WTC11 (cell line): ENCODE measurements at regions not wholly inside any gene's neighbourhood (a gene's known extent, or its start where the extent isn't known, plus 50 kb on each side); places are given as distances from the start of the nearest gene placed in this dataset.

Experiments used
- ATAC-seq: fragments of 200-7000 bp; cut with Tn5 transposase; 2 replicates; pipeline ENCODE4 v1.10.0; 2021; ENCODE audit warnings: mild to moderate bottlenecking, moderate library complexity
- CTCF ChIA-PET: fragments of 300-600 bp; sonication (Branson Sonifier 250); formaldehyde crosslinking; loops from one replicate; lab custom pipeline; 2021; ENCODE audit warnings: antibody characterized with exemption; lab: Charles Lee
- POLR2A ChIA-PET: fragments of 350-600 bp; sonication (Branson Sonifier 250); formaldehyde crosslinking; loops from one replicate; lab custom pipeline; 2021; ENCODE audit warnings: antibody characterized with exemption; lab: Charles Lee
- DNase-seq: peaks from one replicate; pipeline ENCODE4 v3.0.0; 2021; ENCODE audit warnings: low spot score
- H3K27ac Mint-ChIP-seq: 2 replicates; pipeline ENCODE4 v1.8.0; 2021; ENCODE audit warnings: mixed read lengths
- H3K27me3 Mint-ChIP-seq: 2 replicates; pipeline ENCODE4 v1.8.0; 2021; ENCODE audit warnings: low read depth, mild to moderate bottlenecking, moderate library complexity, mixed read lengths
- H3K36me3 Mint-ChIP-seq: 2 replicates; pipeline ENCODE4 v1.8.0; 2021; ENCODE audit warnings: mixed read lengths
- H3K4me1 Mint-ChIP-seq: 2 replicates; pipeline ENCODE4 v1.8.0; 2022; ENCODE audit warnings: mixed read lengths
- H3K4me3 Mint-ChIP-seq: 2 replicates; pipeline ENCODE4 v1.8.0; 2021; ENCODE audit warnings: mild to moderate bottlenecking, moderate library complexity, mixed read lengths
- H3K9me3 Mint-ChIP-seq: 2 replicates; pipeline ENCODE4 v1.8.0; 2021; ENCODE audit warnings: mixed read lengths
- KAT7 ChIP-seq: sonication (generic); formaldehyde crosslinking; IDR thresholded peaks from 2 replicates; pipeline ENCODE4 v1.8.1; 2023; ENCODE audit warnings: missing genetic modification reagents, mild to moderate bottlenecking, borderline replicate concordance
- RORB ChIP-seq: fragments of 250-450 bp; sonication (Bioruptor Pico); IDR thresholded peaks from 2 replicates; pipeline ENCODE4 v1.9.0; 2021; ENCODE audit warnings: mild to moderate bottlenecking
- SMAD4 ChIP-seq: sonication (generic); formaldehyde crosslinking; IDR thresholded peaks from 2 replicates; pipeline ENCODE4 v1.8.0; 2022; ENCODE audit warnings: mild to moderate bottlenecking, missing genetic modification reagents
- ZBTB21 ChIP-seq: sonication (generic); formaldehyde crosslinking; IDR thresholded peaks from 2 replicates; pipeline ENCODE4 v1.8.1; 2023; ENCODE audit warnings: mild to moderate bottlenecking, missing genetic modification reagents, borderline replicate concordance
- ZNF121 ChIP-seq: sonication (generic); formaldehyde crosslinking; IDR thresholded peaks from 2 replicates; pipeline ENCODE4 v1.8.0; 2023; ENCODE audit warnings: missing genetic modification reagents
- ZNF416 ChIP-seq: fragments of 250-450 bp; sonication (Bioruptor Pico); IDR thresholded peaks from 2 replicates; pipeline ENCODE4 v1.9.0; 2021; ENCODE audit warnings: mild to moderate bottlenecking, inconsistent platforms
- TF ChIP-seq, protein P1 (sequence below): sonication (generic); formaldehyde crosslinking; IDR thresholded peaks from 2 replicates; pipeline ENCODE4 v1.8.1; 2023; ENCODE audit warnings: mild to moderate bottlenecking, moderate library complexity, missing genetic modification reagents
- TF ChIP-seq, protein P2 (sequence below): fragments of 250-450 bp; sonication (Bioruptor Pico); IDR thresholded peaks from 2 replicates; pipeline ENCODE4 v2.1.2; 2022; ENCODE audit warnings: mild to moderate bottlenecking, moderate library complexity
- TF ChIP-seq, protein P3 (sequence below): fragments of 250-450 bp; sonication (Bioruptor Pico); IDR thresholded peaks from 2 replicates; pipeline ENCODE4 v1.9.0; 2021; ENCODE audit warnings: mild to moderate bottlenecking
- TF ChIP-seq, protein P4 (sequence below): fragments of 250-450 bp; sonication (Bioruptor Pico); IDR thresholded peaks from 2 replicates; pipeline ENCODE4 v1.8.0; 2021; ENCODE audit warnings: mild to moderate bottlenecking
- TF ChIP-seq, protein P5 (sequence below): fragments of 250-450 bp; sonication (Bioruptor Pico); IDR thresholded peaks from 2 replicates; pipeline ENCODE4 v1.9.0; 2021; ENCODE audit warnings: mild to moderate bottlenecking
- TF ChIP-seq, protein P6 (sequence below): fragments of 250-450 bp; sonication (Bioruptor Pico); conservative IDR thresholded peaks from 2 replicates; pipeline ENCODE4 v1.9.0; 2021; ENCODE audit warnings: mild to moderate bottlenecking

DNA sequence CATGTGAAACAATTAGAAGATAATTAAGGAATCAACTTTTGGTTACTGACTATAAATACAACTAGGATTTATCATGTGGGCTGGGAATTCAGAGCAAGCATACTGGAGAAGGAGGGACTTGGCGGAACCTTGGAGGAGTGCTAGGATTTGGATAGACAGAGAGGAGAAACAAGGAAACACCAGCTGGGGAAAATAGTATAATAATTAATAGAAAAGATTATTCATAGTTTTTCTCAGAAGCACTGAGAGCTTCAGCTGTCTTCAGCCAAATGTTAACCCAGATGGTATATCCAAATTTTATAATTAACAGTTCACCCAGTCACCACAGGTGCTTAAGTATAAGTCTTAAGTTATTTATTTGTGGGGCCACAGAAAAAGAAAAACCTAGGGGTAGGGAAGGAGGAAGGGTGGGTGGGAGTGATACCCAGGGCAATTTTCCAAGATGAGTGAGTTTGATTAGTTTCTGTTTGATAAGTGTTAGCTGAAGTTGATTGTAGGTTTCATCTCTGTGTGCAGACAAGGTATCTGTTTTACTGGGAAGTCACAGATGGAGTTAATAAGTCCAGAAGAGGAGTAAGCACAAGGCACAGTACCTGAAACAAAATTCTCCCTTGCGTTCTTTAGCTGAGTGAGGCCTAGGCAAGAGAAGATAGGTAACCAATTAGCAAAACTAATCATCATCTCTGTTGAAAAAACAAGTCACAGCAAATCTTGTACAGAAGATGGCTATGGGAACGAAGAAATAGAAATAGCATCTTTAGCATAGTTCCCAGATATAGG, 175.5 kb downstream of the TFAP2B start (continued):
- TF ChIP-seq, protein P1, sequence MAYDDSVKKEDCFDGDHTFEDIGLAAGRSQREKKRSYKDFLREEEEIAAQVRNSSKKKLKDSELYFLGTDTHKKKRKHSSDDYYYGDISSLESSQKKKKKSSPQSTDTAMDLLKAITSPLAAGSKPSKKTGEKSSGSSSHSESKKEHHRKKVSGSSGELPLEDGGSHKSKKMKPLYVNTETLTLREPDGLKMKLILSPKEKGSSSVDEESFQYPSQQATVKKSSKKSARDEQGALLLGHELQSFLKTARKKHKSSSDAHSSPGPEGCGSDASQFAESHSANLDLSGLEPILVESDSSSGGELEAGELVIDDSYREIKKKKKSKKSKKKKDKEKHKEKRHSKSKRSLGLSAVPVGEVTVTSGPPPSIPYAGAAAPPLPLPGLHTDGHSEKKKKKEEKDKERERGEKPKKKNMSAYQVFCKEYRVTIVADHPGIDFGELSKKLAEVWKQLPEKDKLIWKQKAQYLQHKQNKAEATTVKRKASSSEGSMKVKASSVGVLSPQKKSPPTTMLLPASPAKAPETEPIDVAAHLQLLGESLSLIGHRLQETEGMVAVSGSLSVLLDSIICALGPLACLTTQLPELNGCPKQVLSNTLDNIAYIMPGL, result no peak
- TF ChIP-seq ZNF416 (CRISPR knock-in tag), result no peak
- TF ChIP-seq ZNF121 (CRISPR knock-in tag), result no peak
- TF ChIP-seq ZBTB21 (CRISPR knock-in tag), result no peak
- TF ChIP-seq, protein P2, sequence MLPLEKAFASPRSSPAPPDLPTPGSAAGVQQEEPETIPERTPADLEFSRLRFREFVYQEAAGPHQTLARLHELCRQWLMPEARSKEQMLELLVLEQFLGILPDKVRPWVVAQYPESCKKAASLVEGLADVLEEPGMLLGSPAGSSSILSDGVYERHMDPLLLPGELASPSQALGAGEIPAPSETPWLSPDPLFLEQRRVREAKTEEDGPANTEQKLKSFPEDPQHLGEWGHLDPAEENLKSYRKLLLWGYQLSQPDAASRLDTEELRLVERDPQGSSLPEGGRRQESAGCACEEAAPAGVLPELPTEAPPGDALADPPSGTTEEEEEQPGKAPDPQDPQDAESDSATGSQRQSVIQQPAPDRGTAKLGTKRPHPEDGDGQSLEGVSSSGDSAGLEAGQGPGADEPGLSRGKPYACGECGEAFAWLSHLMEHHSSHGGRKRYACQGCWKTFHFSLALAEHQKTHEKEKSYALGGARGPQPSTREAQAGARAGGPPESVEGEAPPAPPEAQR (CRISPR knock-in tag), result no peak
- TF ChIP-seq, protein P3, sequence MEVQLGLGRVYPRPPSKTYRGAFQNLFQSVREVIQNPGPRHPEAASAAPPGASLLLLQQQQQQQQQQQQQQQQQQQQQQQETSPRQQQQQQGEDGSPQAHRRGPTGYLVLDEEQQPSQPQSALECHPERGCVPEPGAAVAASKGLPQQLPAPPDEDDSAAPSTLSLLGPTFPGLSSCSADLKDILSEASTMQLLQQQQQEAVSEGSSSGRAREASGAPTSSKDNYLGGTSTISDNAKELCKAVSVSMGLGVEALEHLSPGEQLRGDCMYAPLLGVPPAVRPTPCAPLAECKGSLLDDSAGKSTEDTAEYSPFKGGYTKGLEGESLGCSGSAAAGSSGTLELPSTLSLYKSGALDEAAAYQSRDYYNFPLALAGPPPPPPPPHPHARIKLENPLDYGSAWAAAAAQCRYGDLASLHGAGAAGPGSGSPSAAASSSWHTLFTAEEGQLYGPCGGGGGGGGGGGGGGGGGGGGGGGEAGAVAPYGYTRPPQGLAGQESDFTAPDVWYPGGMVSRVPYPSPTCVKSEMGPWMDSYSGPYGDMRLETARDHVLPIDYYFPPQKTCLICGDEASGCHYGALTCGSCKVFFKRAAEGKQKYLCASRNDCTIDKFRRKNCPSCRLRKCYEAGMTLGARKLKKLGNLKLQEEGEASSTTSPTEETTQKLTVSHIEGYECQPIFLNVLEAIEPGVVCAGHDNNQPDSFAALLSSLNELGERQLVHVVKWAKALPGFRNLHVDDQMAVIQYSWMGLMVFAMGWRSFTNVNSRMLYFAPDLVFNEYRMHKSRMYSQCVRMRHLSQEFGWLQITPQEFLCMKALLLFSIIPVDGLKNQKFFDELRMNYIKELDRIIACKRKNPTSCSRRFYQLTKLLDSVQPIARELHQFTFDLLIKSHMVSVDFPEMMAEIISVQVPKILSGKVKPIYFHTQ (CRISPR knock-in tag), result no peak
- no peak for TF ChIP-seq RORB (CRISPR knock-in tag)

DNA sequence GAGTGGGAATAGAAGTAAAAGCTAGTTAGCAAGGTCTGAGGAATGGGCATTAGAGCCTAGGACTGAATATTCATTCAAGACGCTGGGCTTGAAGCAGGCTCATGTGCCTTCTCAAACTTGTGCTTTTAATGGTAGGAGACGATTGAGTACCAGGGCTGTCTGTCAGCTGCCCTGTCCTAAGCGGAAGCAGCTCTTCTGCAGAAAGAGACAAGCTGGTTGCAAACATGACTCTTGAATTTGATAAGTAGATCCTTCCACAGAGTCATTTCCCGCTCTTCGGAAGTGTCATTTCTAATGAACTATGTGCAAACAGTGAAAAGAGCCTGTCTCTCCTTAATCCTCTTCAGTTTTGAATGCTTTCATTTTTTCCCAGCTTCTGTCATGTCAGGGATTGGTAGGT, 176.4 kb downstream of the TFAP2B start:
- Mint-ChIP-seq H3K36me3 (no peaks in the 10 kb centered on the region), H3K4me1 (no peaks in the 10 kb centered on the region), H3K4me3 (no peak overlapping the region), H3K9me3 (no peaks in the 10 kb centered on the region), H3K27me3 (no peaks in the 10 kb centered on the region), H3K27ac (no peak overlapping the region)
- ChIA-PET POLR2A (no interaction called here), CTCF (no interaction called here)
- no peak for ATAC-seq
- TF ChIP-seq, protein P4, sequence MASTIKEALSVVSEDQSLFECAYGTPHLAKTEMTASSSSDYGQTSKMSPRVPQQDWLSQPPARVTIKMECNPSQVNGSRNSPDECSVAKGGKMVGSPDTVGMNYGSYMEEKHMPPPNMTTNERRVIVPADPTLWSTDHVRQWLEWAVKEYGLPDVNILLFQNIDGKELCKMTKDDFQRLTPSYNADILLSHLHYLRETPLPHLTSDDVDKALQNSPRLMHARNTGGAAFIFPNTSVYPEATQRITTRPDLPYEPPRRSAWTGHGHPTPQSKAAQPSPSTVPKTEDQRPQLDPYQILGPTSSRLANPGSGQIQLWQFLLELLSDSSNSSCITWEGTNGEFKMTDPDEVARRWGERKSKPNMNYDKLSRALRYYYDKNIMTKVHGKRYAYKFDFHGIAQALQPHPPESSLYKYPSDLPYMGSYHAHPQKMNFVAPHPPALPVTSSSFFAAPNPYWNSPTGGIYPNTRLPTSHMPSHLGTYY, result no peak
- no peak for TF ChIP-seq SMAD4 (CRISPR knock-in tag)
- TF ChIP-seq, protein P5, sequence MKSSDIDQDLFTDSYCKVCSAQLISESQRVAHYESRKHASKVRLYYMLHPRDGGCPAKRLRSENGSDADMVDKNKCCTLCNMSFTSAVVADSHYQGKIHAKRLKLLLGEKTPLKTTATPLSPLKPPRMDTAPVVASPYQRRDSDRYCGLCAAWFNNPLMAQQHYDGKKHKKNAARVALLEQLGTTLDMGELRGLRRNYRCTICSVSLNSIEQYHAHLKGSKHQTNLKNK (CRISPR knock-in tag), result no peak
- TF ChIP-seq, protein P1, result no peak
- TF ChIP-seq ZNF121 (CRISPR knock-in tag), result no peak
- TF ChIP-seq KAT7 (CRISPR knock-in tag), result no peak
- TF ChIP-seq, protein P6, sequence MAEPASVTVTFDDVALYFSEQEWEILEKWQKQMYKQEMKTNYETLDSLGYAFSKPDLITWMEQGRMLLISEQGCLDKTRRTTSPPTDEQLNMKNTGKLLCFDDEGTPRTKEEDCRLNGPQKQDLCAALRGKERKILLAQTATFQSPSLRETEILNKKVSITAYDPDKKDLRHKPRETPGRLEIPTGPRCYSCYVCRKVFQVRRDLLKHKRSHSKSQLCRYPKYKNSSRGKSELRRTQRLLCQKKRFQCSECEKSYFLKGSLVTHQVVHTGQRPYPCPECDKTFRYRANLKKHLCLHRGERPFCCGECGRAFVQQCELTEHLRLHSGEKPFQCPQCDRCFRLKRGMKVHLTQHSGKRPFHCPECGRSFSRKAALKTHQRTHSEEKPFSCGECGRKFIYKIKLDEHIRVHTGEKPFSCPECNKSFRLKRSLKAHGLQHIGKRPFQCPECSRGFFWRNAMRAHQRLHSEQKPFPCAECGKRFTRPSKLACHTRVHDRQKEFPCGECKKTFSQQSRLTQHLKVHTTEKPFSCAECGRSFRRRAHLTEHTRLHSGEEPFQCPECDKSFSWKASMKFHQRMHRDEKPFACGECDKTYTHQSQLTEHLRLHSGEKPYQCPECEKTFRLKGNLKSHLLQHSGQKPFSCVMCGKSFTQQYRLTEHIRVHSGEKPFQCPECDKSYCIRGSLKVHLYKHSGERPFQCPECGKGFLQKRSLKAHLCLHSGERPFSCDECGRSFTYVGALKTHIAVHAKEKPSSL (CRISPR knock-in tag), result no peak
- no peak for DNase-seq
